Spleen (tissue), 7 donors: ENCODE measurements at regions not wholly inside any gene's neighbourhood (a gene's known extent, or its start where the extent isn't known, plus 50 kb on each side); places are given as distances from the start of the nearest gene placed in this dataset.

ENCODE experiments used
- CTCF ChIP-seq, 11 experiments: fragments of 200-600 bp in 7 of 11; fragments of 450-650 bp in 4 of 11; sonication (generic) in 4 of 11; IDR thresholded peaks in 8 of 11; conservative IDR thresholded peaks in 3 of 11; 1 replicate in 7 of 11; 2 replicates in 4 of 11; pipeline versions ENCODE4 v1.4.0 to v1.8.0; 2016 to 2021; ENCODE audit warnings: antibody characterized with exemption in 11 of 11, inconsistent platforms in 4 of 11, mild to moderate bottlenecking in 1 of 11
- POLR2A ChIP-seq, 3 donors: fragments of 450-650 bp; IDR thresholded peaks; one replicate each; pipeline ENCODE4 v1.5.1; 2017; ENCODE audit warnings: antibody characterized with exemption in 3 of 3, mild to moderate bottlenecking in 1 of 3
- POLR2AphosphoS5 ChIP-seq, 3 donors: sonication (generic); formaldehyde crosslinking; IDR thresholded peaks; one replicate each; pipeline ENCODE4 v1.5.1; 2017; ENCODE audit warnings: antibody characterized with exemption in 3 of 3
- donor health status: DM: no; HTN: no; CAD: no; lungs with moderate emphysema.
- donor health status: DM: no; HTN: no; CAD: no.
- donor health status: DM: no; HTN: no; CAD: no.

- TF ChIP-seq CTCF (IDR thresholded peaks at IDR 0.05 in 8 of 11, conservative IDR thresholded peaks at IDR 0.05 in 3 of 11) (no peak), POLR2A (IDR thresholded peaks at IDR 0.05) (no peak), POLR2AphosphoS5 (IDR thresholded peaks at IDR 0.05) (no peak)
Measured at GRCh38 chr3:14332392-14332791, 70.0 kb upstream of the SLC6A6 start.
